ENCODE measurements at regions not wholly inside any gene's neighbourhood (a gene's known extent, or its start where the extent isn't known, plus 50 kb on each side); places are given as distances from the start of the nearest gene placed in this dataset.

DNA sequence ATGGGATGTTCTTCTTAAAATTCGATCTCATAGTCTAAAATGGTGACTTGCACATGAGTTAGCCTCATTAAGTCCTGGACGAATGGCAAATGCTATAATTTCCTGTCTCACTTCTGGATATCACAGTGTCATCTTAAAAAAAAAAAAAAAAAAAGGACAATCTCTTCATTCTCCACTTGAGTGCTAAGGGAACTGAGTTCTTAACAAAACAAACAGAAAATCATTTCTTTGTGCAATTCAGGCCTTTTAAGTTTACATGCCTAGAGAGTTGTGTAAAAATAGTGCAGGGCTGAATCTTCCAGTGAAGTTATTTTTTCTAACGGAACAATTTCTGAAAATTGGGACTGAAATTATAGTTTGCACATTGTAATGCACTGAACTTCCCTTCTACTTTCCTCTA lies 122.8 kb upstream of the FAT1 start:
- TF ChIP-seq, protein P1, sequence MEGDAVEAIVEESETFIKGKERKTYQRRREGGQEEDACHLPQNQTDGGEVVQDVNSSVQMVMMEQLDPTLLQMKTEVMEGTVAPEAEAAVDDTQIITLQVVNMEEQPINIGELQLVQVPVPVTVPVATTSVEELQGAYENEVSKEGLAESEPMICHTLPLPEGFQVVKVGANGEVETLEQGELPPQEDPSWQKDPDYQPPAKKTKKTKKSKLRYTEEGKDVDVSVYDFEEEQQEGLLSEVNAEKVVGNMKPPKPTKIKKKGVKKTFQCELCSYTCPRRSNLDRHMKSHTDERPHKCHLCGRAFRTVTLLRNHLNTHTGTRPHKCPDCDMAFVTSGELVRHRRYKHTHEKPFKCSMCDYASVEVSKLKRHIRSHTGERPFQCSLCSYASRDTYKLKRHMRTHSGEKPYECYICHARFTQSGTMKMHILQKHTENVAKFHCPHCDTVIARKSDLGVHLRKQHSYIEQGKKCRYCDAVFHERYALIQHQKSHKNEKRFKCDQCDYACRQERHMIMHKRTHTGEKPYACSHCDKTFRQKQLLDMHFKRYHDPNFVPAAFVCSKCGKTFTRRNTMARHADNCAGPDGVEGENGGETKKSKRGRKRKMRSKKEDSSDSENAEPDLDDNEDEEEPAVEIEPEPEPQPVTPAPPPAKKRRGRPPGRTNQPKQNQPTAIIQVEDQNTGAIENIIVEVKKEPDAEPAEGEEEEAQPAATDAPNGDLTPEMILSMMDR (conservative IDR thresholded peaks at IDR 0.05 in 1 of 2, IDR thresholded peaks at IDR 0.05 in 1 of 2; ENCODE audit: extremely low read depth in 1 of 2, insufficient read depth in 1 of 2, low read depth in 1 of 2, low read length in 2 of 2): no peak
- no peak for TF ChIP-seq EZH2 (IDR thresholded peaks at IDR 0.05; ENCODE audit: borderline replicate concordance, low read length)

All from mammary epithelial cell (primary cell).